OCI-LY3 (cell line): ENCODE measurements at regions not wholly inside any gene's neighbourhood (a gene's known extent, or its start where the extent isn't known, plus 50 kb on each side); places are given as distances from the start of the nearest gene placed in this dataset.

Source experiments
- H2AFZ ChIP-seq: fragments of 200-600, 300-600 bp; shearing (Covaris generic); 2 replicates; pipeline ENCODE4 v1.6.0; 2014; ENCODE audit warnings: antibody characterized with exemption, low read depth, low read length
- H3K27ac ChIP-seq: fragments of 200-600, 300-600 bp; sonication (generic); 2 replicates; pipeline ENCODE4 v1.5.1; 2014; ENCODE audit warnings: mild to moderate bottlenecking, low read length, moderate library complexity, mixed read lengths
- H3K27me3 ChIP-seq: fragments of 200-600, 300-600 bp; sonication (generic); 2 replicates; pipeline ENCODE4 v1.6.1; 2014; ENCODE audit warnings: low read depth, low read length, mixed read lengths
- H3K36me3 ChIP-seq: fragments of 200-600, 300-600 bp; sonication (generic); replicated peaks from 2 replicates; pipeline ENCODE3; 2014; ENCODE audit warnings: low read depth, low read length, mixed read lengths
- H3K4me1 ChIP-seq: fragments of 300-600, 200-600 bp; sonication (generic); 2 replicates; pipeline ENCODE4 v1.6.1; 2014; ENCODE audit warnings: low read length, mixed read lengths
- H3K4me2 ChIP-seq: fragments of 200-600, 300-600 bp; sonication (generic); 2 replicates; pipeline ENCODE4 v1.6.1; 2014; ENCODE audit warnings: low read length, mixed read lengths
- H3K4me3 ChIP-seq: fragments of 300-600, 200-600 bp; sonication (generic); 2 replicates; pipeline ENCODE4 v1.5.1; 2014; ENCODE audit warnings: antibody characterized with exemption, mild to moderate bottlenecking, low read length, moderate library complexity
- H3K79me2 ChIP-seq: fragments of 300-600, 200-600 bp; shearing (Covaris generic); 2 replicates; pipeline ENCODE4 v1.6.1; 2014; ENCODE audit warnings: mild to moderate bottlenecking, low read length, mixed read lengths
- H3K9ac ChIP-seq: fragments of 300-600, 200-600 bp; shearing (Covaris generic); 2 replicates; pipeline ENCODE4 v1.6.0; 2014; ENCODE audit warnings: mild to moderate bottlenecking, low read length, moderate library complexity
- H3K9me3 ChIP-seq: fragments of 200-600, 300-600 bp; shearing (Covaris generic); 2 replicates; pipeline ENCODE4 v1.6.1; 2014; ENCODE audit warnings: low read length, mixed read lengths; ENCODE audit not compliant: insufficient read depth
- H4K20me1 ChIP-seq: fragments of 200-600, 300-600 bp; sonication (generic); 2 replicates; pipeline ENCODE4 v1.6.1; 2016; ENCODE audit warnings: low read length, mixed read lengths; ENCODE audit not compliant: insufficient read depth
- CTCF ChIP-seq: fragments of 200-600, 300-600 bp; sonication (generic); IDR thresholded peaks from 2 replicates; pipeline ENCODE4 v1.5.1; 2014; ENCODE audit warnings: antibody characterized with exemption, low read length, low read depth
- EZH2phosphoT487 ChIP-seq: fragments of 200-600 bp; shearing (Covaris generic); IDR thresholded peaks from 2 replicates; pipeline ENCODE4 v1.6.1; 2018; ENCODE audit warnings: antibody characterized with exemption, mixed run types, low read depth

GRCh38 chr2:39524756-39525635 lies 87.9 kb upstream of the MAP4K3 start:
- Histone ChIP-seq H3K4me2 (no peak overlapping the region), H2AFZ (no peak overlapping the region)

GRCh38 chr2:39525636-39526412 lies 88.7 kb upstream of the MAP4K3 start:
- Histone ChIP-seq H2AFZ (no peak overlapping the region), H3K27ac (no peak overlapping the region), H3K4me3 (no peak overlapping the region)

More at GRCh38 chr2:39524756-39525635, 87.9 kb upstream of the MAP4K3 start:
- no peaks in the 10 kb centered on the region for H3K9me3 ChIP-seq
- no peaks in the 10 kb centered on the region for H4K20me1 ChIP-seq
- peaks cover 2% of the 10 kb centered on the region; the same call in 1 of the 2 replicates for H3K27me3 ChIP-seq
- no peaks in the 10 kb centered on the region for H3K4me1 ChIP-seq
- TF ChIP-seq EZH2phosphoT487 (no peak), CTCF (no peak)
- H3K79me2 ChIP-seq, result no peaks in the 10 kb centered on the region
- H3K27ac ChIP-seq, result no peak overlapping the region
- no peaks in the 10 kb centered on the region for H3K36me3 ChIP-seq
- H3K4me3 ChIP-seq, result no peak overlapping the region
- no peak overlapping the region for H3K9ac ChIP-seq

GRCh38 chr2:39528701-39529100 lies 91.6 kb upstream of the MAP4K3 start:
- no peak overlapping the region for H3K4me2 ChIP-seq
- no peak for TF ChIP-seq EZH2phosphoT487
- no peak for TF ChIP-seq CTCF
- H3K27ac ChIP-seq, result no peak overlapping the region
- H4K20me1 ChIP-seq, result no peaks in the 10 kb centered on the region
- no peak overlapping the region for H3K4me3 ChIP-seq
- H2AFZ ChIP-seq, result no peak overlapping the region
- H3K9me3 ChIP-seq, result no peaks in the 10 kb centered on the region
- H3K27me3 ChIP-seq, result peaks cover 25% of the 10 kb centered on the region
- H3K79me2 ChIP-seq, result no peaks in the 10 kb centered on the region
- 0 out of 2 replicates have a peak, but pooled peaks cover 4% of the 10 kb centered on the region for H3K4me1 ChIP-seq
- no peaks in the 10 kb centered on the region for H3K36me3 ChIP-seq
- no peak overlapping the region for H3K9ac ChIP-seq

More at GRCh38 chr2:39525636-39526412, 88.7 kb upstream of the MAP4K3 start:
- Histone ChIP-seq H3K36me3 (no peaks in the 10 kb centered on the region), H3K27me3 (0 out of 2 replicates have a peak, but pooled peaks cover 7% of the 10 kb centered on the region), H3K9ac (no peak overlapping the region), H3K79me2 (no peaks in the 10 kb centered on the region), H3K4me1 (0 out of 2 replicates have a peak, but pooled peaks cover 4% of the 10 kb centered on the region), H3K9me3 (no peaks in the 10 kb centered on the region), H3K4me2 (no peak overlapping the region), H4K20me1 (no peaks in the 10 kb centered on the region)
- no peak for TF ChIP-seq EZH2phosphoT487
- no peak for TF ChIP-seq CTCF

GRCh38 chr2:39529836-39530235 lies 92.8 kb upstream of the MAP4K3 start:
- no peak overlapping the region for H3K27ac ChIP-seq
- H2AFZ ChIP-seq, result no peak overlapping the region
- TF ChIP-seq EZH2phosphoT487 (no peak), CTCF (no peak)

More at GRCh38 chr2:39529836-39530235, 92.8 kb upstream of the MAP4K3 start:
- Histone ChIP-seq H3K27me3 (peaks cover 37% of the 10 kb centered on the region), H3K36me3 (no peaks in the 10 kb centered on the region), H3K4me2 (no peak overlapping the region), H3K4me3 (no peak overlapping the region), H3K4me1 (0 out of 2 replicates have a peak, but pooled peaks cover 4% of the 10 kb centered on the region), H4K20me1 (no peaks in the 10 kb centered on the region), H3K79me2 (no peaks in the 10 kb centered on the region), H3K9me3 (no peaks in the 10 kb centered on the region), H3K9ac (no peak overlapping the region)
